Activated CD4-positive, alpha-beta T cell treated with anti-CD3 and anti-CD28 coated beads, Interleukin-2, amount 50 U/mL, for 24 hours (primary cell): ENCODE measurements at regions not wholly inside any gene's neighbourhood (a gene's known extent, or its start where the extent isn't known, plus 50 kb on each side); places are given as distances from the start of the nearest gene placed in this dataset.

Experiments
- DNase-seq, 2 donors: peaks; one replicate each; pipeline ENCODE4 v3.0.0-alpha.2; 2020; ENCODE audit warnings: low read depth in 1 of 2, low spot score in 1 of 2

GRCh38 chr5:165673499-165673898 lies 2168.1 kb downstream of the MAT2B start:
- no peak for DNase-seq

- DNase-seq, result no peak
Observed at GRCh38 chr5:165695796-165696195, 2190.4 kb downstream of the MAT2B start.

- DNase-seq, result no peak
Observed at GRCh38 chr5:165705960-165706359, 2200.5 kb downstream of the MAT2B start.

- no peak for DNase-seq
Observed at GRCh38 chr5:165712011-165712410, 2206.6 kb downstream of the MAT2B start.

GRCh38 chr5:165714598-165714997 lies 2209.2 kb downstream of the MAT2B start:
- DNase-seq, result no peak

GRCh38 chr5:165720901-165721300 lies 2215.5 kb downstream of the MAT2B start:
- DNase-seq, result no peak

- no peak for DNase-seq
Observed at GRCh38 chr5:165722401-165722800, 2217.0 kb downstream of the MAT2B start.

- no peak for DNase-seq
Observed at GRCh38 chr5:165723931-165724330, 2218.5 kb downstream of the MAT2B start.

GRCh38 chr5:165728425-165728824 lies 2223.0 kb downstream of the MAT2B start:
- DNase-seq, result no peak

GRCh38 chr5:165735388-165735787 lies 2230.0 kb downstream of the MAT2B start:
- no peak for DNase-seq

- no peak for DNase-seq
Observed at GRCh38 chr5:165739079-165739741, 2233.8 kb downstream of the MAT2B start.

GRCh38 chr5:165757791-165758190 lies 2252.4 kb downstream of the MAT2B start:
- DNase-seq, result no peak

- no peak for DNase-seq
Observed at GRCh38 chr5:165775111-165775510, 2269.7 kb downstream of the MAT2B start.

GRCh38 chr5:165779505-165779904 lies 2274.1 kb downstream of the MAT2B start:
- DNase-seq, result no peak

GRCh38 chr5:165780901-165781300 lies 2275.5 kb downstream of the MAT2B start:
- DNase-seq, result no peak

GRCh38 chr5:165781738-165782137 lies 2276.3 kb downstream of the MAT2B start:
- no peak for DNase-seq

- no peak for DNase-seq
Observed at GRCh38 chr5:165783024-165783423, 2277.6 kb downstream of the MAT2B start.

- DNase-seq, result no peak
Observed at GRCh38 chr5:165786073-165786472, 2280.7 kb downstream of the MAT2B start.

- DNase-seq, result no peak
Observed at GRCh38 chr5:165795073-165795472, 2289.7 kb downstream of the MAT2B start.

GRCh38 chr5:165805756-165806155 lies 2300.3 kb downstream of the MAT2B start:
- no peak for DNase-seq

- no peak for DNase-seq
Observed at GRCh38 chr5:165808335-165808734, 2302.9 kb downstream of the MAT2B start.

- DNase-seq, result no peak
Observed at GRCh38 chr5:165809914-165810313, 2304.5 kb downstream of the MAT2B start.

- no peak for DNase-seq
Observed at GRCh38 chr5:165829504-165829903, 2324.1 kb downstream of the MAT2B start.
